COR-L47 (cell line): ENCODE measurements at regions not wholly inside any gene's neighbourhood (a gene's known extent, or its start where the extent isn't known, plus 50 kb on each side); places are given as distances from the start of the nearest gene placed in this dataset.
"Not testable (repeated sequence)": the region's sequence is repeated elsewhere in the genome, so short reads cannot be mapped to it uniquely, and the experiment has no call there.

Experiments used
- DNase-seq: peaks from one replicate; lab custom pipeline; 2025; lab: John Stamatoyannopoulos, UW

GRCh38 chr11:37323843-37324242 lies 725.8 kb upstream of the RAG2 start:
- DNase-seq, result no peak

GRCh38 chr11:37322333-37323194 lies 724.5 kb upstream of the RAG2 start:
- DNase-seq, result no peak

GRCh38 chr11:37320921-37321320 lies 722.9 kb upstream of the RAG2 start:
- no peak for DNase-seq

GRCh38 chr11:37317803-37318202 lies 719.8 kb upstream of the RAG2 start:
- no peak for DNase-seq

GRCh38 chr11:37313266-37313665 lies 715.2 kb upstream of the RAG2 start:
- no peak for DNase-seq

GRCh38 chr11:37306563-37306962 lies 708.5 kb upstream of the RAG2 start:
- no peak for DNase-seq

GRCh38 chr11:37301405-37301804 lies 703.4 kb upstream of the RAG2 start:
- not testable (repeated sequence) for DNase-seq

GRCh38 chr11:37298173-37298572 lies 700.1 kb upstream of the RAG2 start:
- no peak for DNase-seq

GRCh38 chr11:37286890-37287289 lies 688.9 kb upstream of the RAG2 start:
- DNase-seq, result no peak

GRCh38 chr11:37282367-37282766 lies 684.3 kb upstream of the RAG2 start:
- DNase-seq, result no peak

GRCh38 chr11:37280200-37280599 lies 682.2 kb upstream of the RAG2 start:
- DNase-seq, result no peak

- no peak for DNase-seq
Measured at GRCh38 chr11:37277896-37278465, 679.9 kb upstream of the RAG2 start.

- DNase-seq, result no peak
Measured at GRCh38 chr11:37264783-37265182, 666.7 kb upstream of the RAG2 start.

GRCh38 chr11:37264060-37264459 lies 666.0 kb upstream of the RAG2 start:
- DNase-seq, result no peak

GRCh38 chr11:37263467-37263866 lies 665.4 kb upstream of the RAG2 start:
- not testable (repeated sequence) for DNase-seq

- DNase-seq, result no peak
Measured at GRCh38 chr11:37259734-37260133, 661.7 kb upstream of the RAG2 start.

- no peak for DNase-seq
Measured at GRCh38 chr11:37248145-37248544, 650.1 kb upstream of the RAG2 start.

GRCh38 chr11:37246092-37246491 lies 648.1 kb upstream of the RAG2 start:
- DNase-seq, result not testable (repeated sequence)

GRCh38 chr11:37230865-37231264 lies 632.8 kb upstream of the RAG2 start:
- DNase-seq, result no peak

GRCh38 chr11:37223962-37224361 lies 625.9 kb upstream of the RAG2 start:
- no peak for DNase-seq

- no peak for DNase-seq
Measured at GRCh38 chr11:37203006-37203405, 605.0 kb upstream of the RAG2 start.

GRCh38 chr11:37199082-37199481 lies 601.0 kb upstream of the RAG2 start:
- DNase-seq, result no peak

- DNase-seq, result no peak
Measured at GRCh38 chr11:37184326-37184725, 586.3 kb upstream of the RAG2 start.

- no peak for DNase-seq
Measured at GRCh38 chr11:37182031-37182430, 584.0 kb upstream of the RAG2 start.
